AG20443 (cell line): ENCODE measurements at regions not wholly inside any gene's neighbourhood (a gene's known extent, or its start where the extent isn't known, plus 50 kb on each side); places are given as distances from the start of the nearest gene placed in this dataset.
"Not testable (repeated sequence)": the region's sequence is repeated elsewhere in the genome, so short reads cannot be mapped to it uniquely, and the experiment has no call there.

Experiments
- DNase-seq: peaks from one replicate; pipeline ENCODE4 v3.0.0; 2012; ENCODE audit warnings: low spot score, mixed read lengths

- DNase-seq, result not testable (repeated sequence)
Measured at GRCh38 chr15:75763635-75764600, 51.3 kb upstream of the CSPG4 start.

- DNase-seq, result no peak
Measured at GRCh38 chr15:75763137-75763611, 50.5 kb upstream of the CSPG4 start.
